Activated CD8-positive, alpha-beta T cell treated with anti-CD3 and anti-CD28 coated beads for 36 hours (primary cell): ENCODE measurements at regions not wholly inside any gene's neighbourhood (a gene's known extent, or its start where the extent isn't known, plus 50 kb on each side); places are given as distances from the start of the nearest gene placed in this dataset.

Source experiments
- ATAC-seq: fragments of 200-7000 bp; cut with Tn5 transposase; one replicate; pipeline ENCODE4 v1.10.0; 2021; ENCODE audit warnings: mild to moderate bottlenecking, moderate library complexity
- CTCF ChIA-PET: fragments of 350-600 bp; sonication (Branson Sonifier 250); formaldehyde crosslinking; loops from one replicate; lab custom pipeline; 2021; ENCODE audit warnings: antibody characterized with exemption; lab: Charles Lee
- POLR2A ChIA-PET: fragments of 350-600 bp; sonication (Branson Sonifier 250); formaldehyde crosslinking; loops from one replicate; lab custom pipeline; 2021; ENCODE audit warnings: antibody characterized with exemption; lab: Charles Lee
- DNase-seq: peaks from one replicate; pipeline ENCODE4 v3.0.0-alpha.2; 2020
- H3K27ac Mint-ChIP-seq: one replicate; pipeline ENCODE4 v1.8.0; 2021; ENCODE audit warnings: mild to moderate bottlenecking, mixed read lengths
- H3K27me3 Mint-ChIP-seq: one replicate; pipeline ENCODE4 v1.8.0; 2021; ENCODE audit warnings: mixed read lengths
- H3K36me3 Mint-ChIP-seq: one replicate; pipeline ENCODE4 v1.8.0; 2021; ENCODE audit warnings: low read depth, mixed read lengths
- H3K4me1 Mint-ChIP-seq: one replicate; pipeline ENCODE4 v1.8.0; 2021; ENCODE audit warnings: low read depth, mixed read lengths
- H3K4me3 Mint-ChIP-seq: one replicate; pipeline ENCODE4 v1.8.0; 2021; ENCODE audit warnings: mild to moderate bottlenecking, moderate library complexity, mixed read lengths
- H3K9me3 Mint-ChIP-seq: one replicate; pipeline ENCODE4 v1.8.0; 2021; ENCODE audit warnings: mixed read lengths
- intact Hi-C: fragments of 100-400 bp; cut with micrococcal nuclease; formaldehyde crosslinking; loops from one replicate; pipeline ENCODE4 v1.10.0; 2022
- TF ChIP-seq, protein P1 (sequence below): fragments of 200-600 bp; IDR thresholded peaks from one replicate; pipeline ENCODE4 v1.8.0; 2022; ENCODE audit warnings: antibody characterized with exemption, mild to moderate bottlenecking

DNA sequence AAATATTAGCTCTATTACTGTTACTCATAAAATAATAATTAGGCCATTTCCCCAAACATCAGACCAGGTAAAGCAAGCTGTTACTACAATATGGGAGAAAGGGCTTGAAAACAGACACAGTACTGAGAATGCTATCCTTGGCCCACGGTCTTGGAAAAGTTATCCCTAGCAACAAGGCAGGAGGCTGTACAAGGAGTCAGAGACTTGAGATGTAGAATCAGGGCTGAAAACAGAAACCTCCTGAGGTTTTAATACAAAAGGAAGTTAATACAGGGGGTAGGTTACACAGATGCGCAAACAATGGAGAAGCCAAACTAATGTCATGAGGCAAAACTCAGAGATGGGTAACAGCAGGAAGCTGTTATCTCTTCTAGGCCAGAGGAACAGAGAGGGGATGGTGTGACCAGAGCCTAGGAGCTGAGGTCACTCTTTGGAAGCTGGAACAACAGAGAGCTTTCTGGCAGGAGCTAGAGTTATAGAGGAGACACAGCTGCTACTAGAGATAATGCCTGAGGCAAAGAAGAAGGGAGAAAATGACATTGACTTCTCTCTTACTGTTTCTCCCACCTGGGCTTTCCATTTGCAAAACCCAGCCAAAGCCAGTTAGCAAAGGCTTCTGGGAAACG is 248.8 kb downstream of the SUDS3 start:
- Mint-ChIP-seq H3K9me3 (peaks cover 2% of the 10 kb centered on the region), H3K27ac (no peak overlapping the region), H3K4me3 (no peak overlapping the region), H3K27me3 (peaks cover 2% of the 10 kb centered on the region), H3K36me3 (no peaks in the 10 kb centered on the region), H3K4me1 (no peaks in the 10 kb centered on the region)
- intact Hi-C loops = no loop called here
- no peak for DNase-seq
- ATAC-seq = no peak
- POLR2A ChIA-PET = no interaction called here
- CTCF ChIA-PET = no interaction called here
- TF ChIP-seq, protein P1, sequence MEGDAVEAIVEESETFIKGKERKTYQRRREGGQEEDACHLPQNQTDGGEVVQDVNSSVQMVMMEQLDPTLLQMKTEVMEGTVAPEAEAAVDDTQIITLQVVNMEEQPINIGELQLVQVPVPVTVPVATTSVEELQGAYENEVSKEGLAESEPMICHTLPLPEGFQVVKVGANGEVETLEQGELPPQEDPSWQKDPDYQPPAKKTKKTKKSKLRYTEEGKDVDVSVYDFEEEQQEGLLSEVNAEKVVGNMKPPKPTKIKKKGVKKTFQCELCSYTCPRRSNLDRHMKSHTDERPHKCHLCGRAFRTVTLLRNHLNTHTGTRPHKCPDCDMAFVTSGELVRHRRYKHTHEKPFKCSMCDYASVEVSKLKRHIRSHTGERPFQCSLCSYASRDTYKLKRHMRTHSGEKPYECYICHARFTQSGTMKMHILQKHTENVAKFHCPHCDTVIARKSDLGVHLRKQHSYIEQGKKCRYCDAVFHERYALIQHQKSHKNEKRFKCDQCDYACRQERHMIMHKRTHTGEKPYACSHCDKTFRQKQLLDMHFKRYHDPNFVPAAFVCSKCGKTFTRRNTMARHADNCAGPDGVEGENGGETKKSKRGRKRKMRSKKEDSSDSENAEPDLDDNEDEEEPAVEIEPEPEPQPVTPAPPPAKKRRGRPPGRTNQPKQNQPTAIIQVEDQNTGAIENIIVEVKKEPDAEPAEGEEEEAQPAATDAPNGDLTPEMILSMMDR = no peak

DNA sequence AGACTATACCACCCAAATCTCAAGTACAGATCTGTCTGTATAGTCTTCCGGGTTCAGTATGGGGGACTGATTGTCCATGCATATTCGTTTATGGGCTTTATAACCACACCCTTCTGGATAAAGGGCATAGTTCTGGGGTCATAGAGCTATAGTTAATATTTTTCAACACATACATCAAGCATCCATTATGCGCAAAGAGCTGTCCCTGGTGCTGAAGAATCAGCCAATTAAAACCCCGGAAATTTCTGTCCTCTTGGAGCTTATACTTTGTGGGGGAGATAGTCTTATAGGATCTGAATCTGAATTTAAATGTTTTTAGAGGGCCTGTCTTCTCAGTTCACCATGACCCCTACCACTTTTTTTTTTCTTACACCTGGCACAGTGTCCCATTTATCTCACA is 256.7 kb downstream of the SUDS3 start:
- Mint-ChIP-seq H3K27me3 (no peaks in the 10 kb centered on the region), H3K4me1 (no peaks in the 10 kb centered on the region), H3K36me3 (no peaks in the 10 kb centered on the region), H3K9me3 (peaks cover 4% of the 10 kb centered on the region), H3K27ac (no peak overlapping the region), H3K4me3 (no peak overlapping the region)
- ATAC-seq (no peak), DNase-seq (no peak)
- ChIA-PET POLR2A (no interaction called here), CTCF (interaction anchor here (1.1 kb wide), 1 partner anchor 9 kb away, joined by 3 read pairs; no protein-coding TSS in a partner anchor)
- intact Hi-C loops = no loop called here
- TF ChIP-seq, protein P1 = no peak

DNA sequence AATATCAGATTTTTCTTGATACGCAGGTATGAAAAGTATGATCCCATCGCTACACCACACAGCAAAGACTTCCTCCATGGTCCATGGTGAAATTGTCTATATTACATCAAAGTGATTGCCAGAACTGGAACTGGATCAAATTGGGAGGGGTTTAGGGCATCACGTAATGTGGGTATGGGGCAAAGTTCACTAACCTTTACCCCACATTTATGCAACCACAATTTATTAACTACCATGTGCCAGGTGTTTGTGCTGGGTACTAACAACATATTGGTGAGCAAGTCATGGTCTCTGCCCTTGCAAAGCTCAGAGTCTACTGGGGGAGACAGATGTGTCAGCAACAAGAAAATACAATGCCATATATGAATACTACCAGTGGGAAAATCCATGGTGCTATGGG is 258.9 kb downstream of the SUDS3 start:
- ChIA-PET POLR2A (no interaction called here), CTCF (no interaction called here)
- Mint-ChIP-seq H3K4me1 (no peaks in the 10 kb centered on the region), H3K27ac (no peak overlapping the region), H3K27me3 (peaks cover 2% of the 10 kb centered on the region), H3K36me3 (no peaks in the 10 kb centered on the region), H3K4me3 (no peak overlapping the region), H3K9me3 (peaks cover 2% of the 10 kb centered on the region)
- DNase-seq (no peak), ATAC-seq (no peak)
- intact Hi-C loops = no loop called here
- TF ChIP-seq, protein P1 = no peak

DNA sequence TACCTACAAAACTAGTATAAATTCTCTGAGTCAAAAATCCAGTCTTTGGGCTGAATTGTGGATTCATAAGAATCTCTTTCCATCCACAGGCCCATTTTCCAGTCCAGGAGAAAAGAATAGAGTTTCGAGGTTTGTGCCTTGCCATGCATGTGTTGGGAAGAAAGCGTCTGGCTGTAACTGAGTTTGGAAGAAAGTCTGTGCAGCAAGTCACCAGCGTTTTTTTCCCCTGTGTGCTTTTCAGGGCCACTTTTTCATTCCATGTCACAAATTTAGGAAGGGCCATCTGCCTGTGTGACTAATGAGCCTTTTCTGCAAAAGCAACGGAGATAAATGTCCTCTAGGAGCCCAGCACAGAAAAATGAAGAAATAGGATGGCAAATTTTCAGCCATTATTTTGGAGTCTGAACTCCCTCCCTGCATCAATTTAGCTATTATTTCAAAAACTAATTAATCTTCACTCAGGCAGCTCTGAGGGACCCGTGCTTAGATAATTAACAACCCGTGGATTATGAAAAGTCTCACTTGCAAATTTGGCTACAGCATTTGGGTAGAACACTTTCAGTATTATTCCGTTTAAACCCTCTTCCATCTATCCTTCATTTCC is 261.5 kb downstream of the SUDS3 start:
- TF ChIP-seq, protein P1 = no peak
- DNase-seq = no peak
- H3K9me3 Mint-ChIP-seq = peaks cover 2% of the 10 kb centered on the region
- H3K4me1 Mint-ChIP-seq = no peaks in the 10 kb centered on the region
- peaks cover 2% of the 10 kb centered on the region for H3K27me3 Mint-ChIP-seq
- POLR2A ChIA-PET = no interaction called here
- intact Hi-C loops = no loop called here
- H3K27ac Mint-ChIP-seq = no peak overlapping the region
- ATAC-seq = no peak
- H3K4me3 Mint-ChIP-seq = no peak overlapping the region
- no peaks in the 10 kb centered on the region for H3K36me3 Mint-ChIP-seq
- CTCF ChIA-PET = no interaction called here

DNA sequence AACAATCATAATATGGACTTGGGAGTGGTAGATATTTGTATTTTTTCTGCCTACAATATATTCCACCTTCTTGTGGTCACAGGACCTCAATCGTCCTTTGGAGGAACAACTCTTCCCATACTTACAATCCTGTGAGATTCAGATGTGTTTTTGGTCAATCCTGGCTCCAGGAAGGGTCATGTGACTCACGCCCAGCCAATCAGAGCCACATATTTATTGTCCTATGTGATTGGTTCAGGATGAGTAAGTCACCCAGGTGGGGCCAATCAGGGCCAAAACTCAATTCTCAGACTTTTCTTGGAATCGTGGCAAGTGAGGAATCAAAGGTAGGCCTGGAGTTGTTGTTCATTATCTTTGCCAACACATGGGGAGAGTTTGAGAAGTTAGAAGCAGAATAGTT is 264.9 kb downstream of the SUDS3 start:
- CTCF ChIA-PET = interaction anchor here (0.9 kb wide), 1 partner anchor 9 kb away, joined by 3 read pairs; no protein-coding TSS in a partner anchor
- H3K27ac Mint-ChIP-seq = no peak overlapping the region

More for the DNA sequence above, 264.9 kb downstream of the SUDS3 start:
- no peak for ATAC-seq
- Mint-ChIP-seq H3K4me1 (no peaks in the 10 kb centered on the region), H3K36me3 (no peaks in the 10 kb centered on the region), H3K27me3 (peaks cover 2% of the 10 kb centered on the region), H3K4me3 (no peak overlapping the region), H3K9me3 (peaks cover 3% of the 10 kb centered on the region)
- DNase-seq = no peak
- TF ChIP-seq, protein P1 = no peak
- intact Hi-C loops = no loop called here
- POLR2A ChIA-PET = no interaction called here
